Ovary (tissue), 7 donors: ENCODE measurements at regions not wholly inside any gene's neighbourhood (a gene's known extent, or its start where the extent isn't known, plus 50 kb on each side); places are given as distances from the start of the nearest gene placed in this dataset.

Experiments
- DNase-seq, 5 donors: peaks; one replicate each; pipeline ENCODE4 v3.0.0-alpha.2; 2019 to 2020
- H3K27ac ChIP-seq, 2 donors: fragments of 200-600 bp; one replicate each; pipeline versions ENCODE4 v1.5.1 to v1.8.0; 2019 to 2022
- H3K27me3 ChIP-seq: fragments of 200-600 bp; one replicate; pipeline ENCODE4 v1.8.0; 2022
- H3K36me3 ChIP-seq: fragments of 200-600 bp; sonication (generic); one replicate; pipeline ENCODE4 v1.5.1; 2019
- H3K4me1 ChIP-seq: one replicate; pipeline ENCODE4 v1.8.1; 2013; ENCODE audit warnings: mild to moderate bottlenecking, moderate library complexity; ENCODE audit not compliant: insufficient read depth
- H3K4me3 ChIP-seq: fragments of 200-600 bp; sonication (generic); one replicate; pipeline ENCODE4 v1.5.1; 2017
- H3K9me3 ChIP-seq, 2 donors: fragments of 200-600 bp in 1 of 2; sonication (generic) in 1 of 2; one replicate each; pipeline versions ENCODE4 v1.5.1 to v1.8.1; 2013 to 2019; ENCODE audit warnings: mild to moderate bottlenecking in 1 of 2, moderate library complexity in 1 of 2
- CTCF ChIP-seq, 3 donors: fragments of 450-650 bp in 2 of 3; fragments of 200-600 bp in 1 of 3; IDR thresholded peaks; one replicate each; pipeline versions ENCODE4 v1.5.1 to v1.8.0; 2016 to 2022; ENCODE audit warnings: antibody characterized with exemption in 3 of 3, mild to moderate bottlenecking in 1 of 3
- EP300 ChIP-seq: sonication (generic); formaldehyde crosslinking; IDR thresholded peaks from one replicate; pipeline ENCODE4 v1.6.1; 2017; ENCODE audit warnings: antibody characterized with exemption
- POLR2A ChIP-seq: fragments of 450-650 bp; IDR thresholded peaks from one replicate; pipeline ENCODE4 v1.6.1; 2017; ENCODE audit warnings: antibody characterized with exemption, mild to moderate bottlenecking, moderate library complexity
- WGBS, 3 donors: extraction: QIAGEN DNeasy Blood & Tissue Kit in 1 of 3; methylation state at CpG; one replicate each; pipeline versions ENCODE4 v1.1.5 to v1.1.7; 2013 to 2017; 5-methylcytosine and 5-hydroxymethylcytosine counted together
- intact Hi-C, 4 donors: fragments of 100-400 bp; cut with DNase I; formaldehyde crosslinking; loops; one replicate each; pipeline versions ENCODE4 v1.11.0 to v1.15.1; 2022 to 2023
- donor health status: DM: no; HTN: no; CAD: no; lungs with moderate emphysema.
- donor health status: DM: no; HTN: no; CAD: no.
- donor health status: Bipolar disorder and iron deficiency.
- donor health status: DM: no; HTN: no; CAD: no.
- donor health status: DM: yes; HTN: yes; CAD: no.

- Histone ChIP-seq H3K4me1 (peaks cover 2% of the 10 kb centered on the region), H3K27ac (no peak overlapping the region), H3K4me3 (no peak overlapping the region), H3K36me3 (no peaks in the 10 kb centered on the region), H3K9me3 (no peaks in the 10 kb centered on the region), H3K27me3 (no peaks in the 10 kb centered on the region)
- DNase-seq = no peak
- intact Hi-C loops = loop anchor here in 2 of 4 donors (2.0 to 5.0 kb wide), 2 partner anchors 135 to 141 kb away; no protein-coding TSS in a partner anchor
- TF ChIP-seq EP300 (no peak), POLR2A (no peak), CTCF (IDR thresholded peaks at IDR 0.05) (no peak)
- WGBS, 3 donors = 74 to 78% (median 77%) methylated on average over 7 of the region's 7 CpGs
Measured at GRCh38 chr3:126256251-126256650, 75.9 kb upstream of the ALDH1L1 start.

GRCh38 chr3:126253072-126253471, 72.7 kb upstream of the ALDH1L1 start:
- 75 to 82% (median 80%) methylated on average over 2 of the region's 2 CpGs for WGBS, 3 donors
- H3K36me3 ChIP-seq = no peaks in the 10 kb centered on the region
- intact Hi-C loops = no loop called here
- H3K27ac ChIP-seq = no peak overlapping the region
- no peak for DNase-seq
- no peak overlapping the region for H3K4me3 ChIP-seq
- H3K4me1 ChIP-seq = no peaks in the 10 kb centered on the region
- TF ChIP-seq POLR2A (no peak), CTCF (IDR thresholded peaks at IDR 0.05) (no peak), EP300 (no peak)
- no peaks in the 10 kb centered on the region for H3K9me3 ChIP-seq
- no peaks in the 10 kb centered on the region for H3K27me3 ChIP-seq

DNA sequence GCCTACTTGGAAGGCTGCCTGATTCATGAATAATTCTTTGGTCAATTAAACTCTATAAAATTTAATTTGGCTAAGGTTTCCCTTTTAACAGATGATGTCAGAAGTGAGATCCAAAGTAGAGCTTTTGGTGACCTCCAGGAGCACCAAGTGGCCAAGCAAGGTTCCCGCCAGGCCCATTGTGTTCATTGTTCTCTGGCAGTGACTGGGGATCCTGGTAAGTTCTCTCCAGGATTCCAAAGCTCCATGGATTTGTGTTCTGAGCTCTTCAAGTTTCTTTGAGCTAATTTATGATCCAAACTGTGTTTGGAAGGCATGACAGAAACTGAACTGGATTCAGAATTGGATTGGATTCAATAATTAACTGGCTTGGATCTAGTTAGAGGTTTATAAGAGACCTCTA, 72.0 kb upstream of the ALDH1L1 start:
- WGBS, 3 donors = 83 to 100% (median 98%) methylated on average over 1 of the region's 1 CpG
- no peaks in the 10 kb centered on the region for H3K27me3 ChIP-seq
- intact Hi-C loops = no loop called here
- no peak overlapping the region for H3K27ac ChIP-seq
- TF ChIP-seq EP300 = no peak
- no peak for TF ChIP-seq CTCF (IDR thresholded peaks at IDR 0.05)
- no peak for TF ChIP-seq POLR2A
- DNase-seq = no peak
- no peaks in the 10 kb centered on the region for H3K4me1 ChIP-seq
- H3K9me3 ChIP-seq = no peaks in the 10 kb centered on the region
- no peaks in the 10 kb centered on the region for H3K36me3 ChIP-seq
- no peak overlapping the region for H3K4me3 ChIP-seq

- intact Hi-C loops = loop anchor here in 2 of 4 donors (5.0 kb wide), 2 partner anchors 114 to 146 kb away; partner anchors contain the start of gene CFAP100 (in 1 of the 2)
- H3K9me3 ChIP-seq = no peaks in the 10 kb centered on the region
- DNase-seq = peak in 3 of 5 donors; percentile 68 to 77 (median 75)
- TF ChIP-seq EP300 (no peak), CTCF (IDR thresholded peaks at IDR 0.05) (peak in 1 of 3 donors; percentile 19)
- H3K27ac ChIP-seq = no peak overlapping the region
- H3K36me3 ChIP-seq = no peaks in the 10 kb centered on the region
- WGBS, 3 donors = 47 to 52% (median 50%) methylated on average over 14 of the region's 14 CpGs
- H3K4me1 ChIP-seq = no peaks in the 10 kb centered on the region
- no peaks in the 10 kb centered on the region for H3K27me3 ChIP-seq
- H3K4me3 ChIP-seq = no peak overlapping the region
Measured at GRCh38 chr3:126245811-126246727, 65.7 kb upstream of the ALDH1L1 start.
